Colonic mucosa (tissue), 4 donors: ENCODE measurements at regions not wholly inside any gene's neighbourhood (a gene's known extent, or its start where the extent isn't known, plus 50 kb on each side); places are given as distances from the start of the nearest gene placed in this dataset.

ENCODE experiments used
- DNase-seq: peaks from one replicate; pipeline ENCODE4 v3.0.0-alpha.2; 2020
- H3K27ac ChIP-seq: fragments of 200-600 bp; one replicate; pipeline ENCODE4 v1.8.0; 2021
- H3K27me3 ChIP-seq: fragments of 200-600 bp; one replicate; pipeline ENCODE4 v1.8.0; 2021
- H3K36me3 ChIP-seq: fragments of 200-600 bp; one replicate; pipeline ENCODE4 v1.8.0; 2021
- H3K4me1 ChIP-seq: fragments of 200-600 bp; one replicate; pipeline ENCODE4 v1.8.0; 2021; ENCODE audit warnings: mild to moderate bottlenecking
- H3K4me3 ChIP-seq: fragments of 200-600 bp; one replicate; pipeline ENCODE4 v1.8.0; 2021
- H3K9ac ChIP-seq, 2 donors: one replicate each; pipeline ENCODE4 v1.7.0; 2013; ENCODE audit warnings: control low read depth in 2 of 2, low read depth in 2 of 2, low read length in 2 of 2
- H3K9me3 ChIP-seq: fragments of 200-600 bp; one replicate; pipeline ENCODE4 v1.8.0; 2021
- CTCF ChIP-seq: fragments of 200-600 bp; IDR thresholded peaks from one replicate; pipeline ENCODE4 v1.8.0; 2022; ENCODE audit warnings: antibody characterized with exemption, mild to moderate bottlenecking
- intact Hi-C: fragments of 100-400 bp; cut with DNase I; formaldehyde crosslinking; loops from one replicate; pipeline ENCODE4 v1.14.1; 2022
- donor health status: healthy.
- donor health status: DM: no; HTN: no; CAD: no.
- donor health status: DM: no; HTN: no; CAD: no.

GRCh38 chr7:125370502-125370901 lies 440.9 kb upstream of the POT1 start:
- Histone ChIP-seq H3K27ac (no peak overlapping the region), H3K4me3 (no peak overlapping the region), H3K27me3 (no peaks in the 10 kb centered on the region), H3K36me3 (no peaks in the 10 kb centered on the region), H3K9me3 (no peaks in the 10 kb centered on the region), H3K9ac (no peak overlapping the region), H3K4me1 (no peaks in the 10 kb centered on the region)
- no peak for TF ChIP-seq CTCF
- intact Hi-C loops = no loop called here
- DNase-seq = no peak

GRCh38 chr7:125363873-125364272 lies 434.2 kb upstream of the POT1 start:
- intact Hi-C loops = no loop called here
- Histone ChIP-seq H3K27ac (no peak overlapping the region), H3K36me3 (no peaks in the 10 kb centered on the region), H3K4me1 (no peaks in the 10 kb centered on the region), H3K9ac (no peak overlapping the region), H3K27me3 (no peaks in the 10 kb centered on the region), H3K4me3 (no peak overlapping the region), H3K9me3 (no peaks in the 10 kb centered on the region)
- TF ChIP-seq CTCF = no peak
- DNase-seq = no peak

- no peak for TF ChIP-seq CTCF
- Histone ChIP-seq H3K4me3 (no peak overlapping the region), H3K36me3 (no peaks in the 10 kb centered on the region), H3K4me1 (no peaks in the 10 kb centered on the region), H3K27me3 (no peaks in the 10 kb centered on the region), H3K9ac (no peak overlapping the region), H3K27ac (no peak overlapping the region), H3K9me3 (no peaks in the 10 kb centered on the region)
- intact Hi-C loops = no loop called here
- no peak for DNase-seq
These were observed 429.0 kb upstream of the POT1 start for GRCh38 chr7:125358551-125359167.

- DNase-seq = no peak
- Histone ChIP-seq H3K27me3 (no peaks in the 10 kb centered on the region), H3K4me1 (no peaks in the 10 kb centered on the region), H3K9me3 (no peaks in the 10 kb centered on the region), H3K4me3 (no peak overlapping the region), H3K9ac (no peak overlapping the region), H3K27ac (no peak overlapping the region), H3K36me3 (no peaks in the 10 kb centered on the region)
- no peak for TF ChIP-seq CTCF
- intact Hi-C loops = no loop called here
These were observed 428.2 kb upstream of the POT1 start for GRCh38 chr7:125357676-125358455.

- Histone ChIP-seq H3K4me1 (no peaks in the 10 kb centered on the region), H3K27ac (no peak overlapping the region), H3K27me3 (no peaks in the 10 kb centered on the region), H3K9me3 (no peaks in the 10 kb centered on the region), H3K9ac (no peak overlapping the region), H3K4me3 (no peak overlapping the region), H3K36me3 (no peaks in the 10 kb centered on the region)
- DNase-seq = no peak
- intact Hi-C loops = no loop called here
- no peak for TF ChIP-seq CTCF
These were observed 426.3 kb upstream of the POT1 start for GRCh38 chr7:125355899-125356298.
